GM18502 (cell line): ENCODE measurements at regions not wholly inside any gene's neighbourhood (a gene's known extent, or its start where the extent isn't known, plus 50 kb on each side); places are given as distances from the start of the nearest gene placed in this dataset.
"Not testable (repeated sequence)": the region's sequence is repeated elsewhere in the genome, so short reads cannot be mapped to it uniquely, and the experiment has no call there.

Experiments used
- ATAC-seq: cut with Tn5 transposase; IDR thresholded peaks from one replicate; pipeline ENCODE4 v1.9.1; 2021; ENCODE audit warnings: mild to moderate bottlenecking; ENCODE audit not compliant: unreplicated experiment, poor library complexity

GRCh38 chr4:66032571-66032970, 362.3 kb upstream of the EPHA5 start:
- no peak for ATAC-seq

- no peak for ATAC-seq
These were observed 358.4 kb upstream of the EPHA5 start for GRCh38 chr4:66028668-66029067.

- ATAC-seq: no peak
These were observed 352.8 kb upstream of the EPHA5 start for GRCh38 chr4:66023061-66023460.

- no peak for ATAC-seq
These were observed 347.4 kb upstream of the EPHA5 start for GRCh38 chr4:66017671-66018070.

GRCh38 chr4:66016240-66016639, 346.0 kb upstream of the EPHA5 start:
- ATAC-seq: no peak

GRCh38 chr4:66014146-66014765, 344.0 kb upstream of the EPHA5 start:
- no peak for ATAC-seq

GRCh38 chr4:66000510-66001117, 330.3 kb upstream of the EPHA5 start:
- ATAC-seq: no peak

GRCh38 chr4:65999518-65999871, 329.2 kb upstream of the EPHA5 start:
- ATAC-seq: no peak

GRCh38 chr4:65998807-65999517, 328.7 kb upstream of the EPHA5 start:
- ATAC-seq: not testable (repeated sequence)

GRCh38 chr4:65983061-65983460, 312.8 kb upstream of the EPHA5 start:
- ATAC-seq: no peak

GRCh38 chr4:65976287-65976686, 306.0 kb upstream of the EPHA5 start:
- ATAC-seq: no peak

- ATAC-seq: no peak
These were observed 302.9 kb upstream of the EPHA5 start for GRCh38 chr4:65973186-65973585.

- no peak for ATAC-seq
These were observed 301.4 kb upstream of the EPHA5 start for GRCh38 chr4:65971686-65972085.

GRCh38 chr4:65968831-65969558, 298.7 kb upstream of the EPHA5 start:
- ATAC-seq: no peak

- no peak for ATAC-seq
These were observed 290.5 kb upstream of the EPHA5 start for GRCh38 chr4:65960751-65961150.

GRCh38 chr4:65954416-65954815, 284.1 kb upstream of the EPHA5 start:
- ATAC-seq: no peak

- ATAC-seq: no peak
These were observed 280.9 kb upstream of the EPHA5 start for GRCh38 chr4:65951177-65951576.

- no peak for ATAC-seq
These were observed 272.8 kb upstream of the EPHA5 start for GRCh38 chr4:65943076-65943475.

- no peak for ATAC-seq
These were observed 254.6 kb upstream of the EPHA5 start for GRCh38 chr4:65924843-65925242.

GRCh38 chr4:65923616-65924015, 253.3 kb upstream of the EPHA5 start:
- ATAC-seq: no peak

GRCh38 chr4:65921180-65921579, 250.9 kb upstream of the EPHA5 start:
- no peak for ATAC-seq
